ENCODE measurements at regions not wholly inside any gene's neighbourhood (a gene's known extent, or its start where the extent isn't known, plus 50 kb on each side); places are given as distances from the start of the nearest gene placed in this dataset.
A peak's percentile ranks its signal among the peaks of the same experiment; 100 is the strongest.

DNA sequence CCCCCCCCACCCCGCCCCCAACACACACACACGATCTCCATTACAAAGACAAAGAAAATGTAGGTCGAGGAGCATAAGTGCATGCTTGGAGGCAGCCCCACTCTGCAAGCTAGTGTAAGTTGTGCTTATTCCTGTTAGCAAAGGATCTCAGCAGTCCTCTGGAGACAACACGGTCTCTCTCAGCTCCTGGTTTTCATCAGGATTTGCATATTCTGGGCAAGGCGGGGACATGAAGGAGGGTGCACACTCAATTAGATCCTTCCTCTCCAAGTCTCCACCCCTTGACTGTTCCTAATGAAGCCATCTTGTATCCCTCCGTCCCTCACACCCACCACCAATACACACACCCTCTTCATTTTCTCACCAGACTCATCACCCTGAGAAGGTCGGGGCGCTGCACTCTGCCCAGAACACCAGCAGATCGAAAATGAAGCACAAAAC is 63.8 kb downstream of the MRPL46 start:
- DNase-seq: no peak

DNA sequence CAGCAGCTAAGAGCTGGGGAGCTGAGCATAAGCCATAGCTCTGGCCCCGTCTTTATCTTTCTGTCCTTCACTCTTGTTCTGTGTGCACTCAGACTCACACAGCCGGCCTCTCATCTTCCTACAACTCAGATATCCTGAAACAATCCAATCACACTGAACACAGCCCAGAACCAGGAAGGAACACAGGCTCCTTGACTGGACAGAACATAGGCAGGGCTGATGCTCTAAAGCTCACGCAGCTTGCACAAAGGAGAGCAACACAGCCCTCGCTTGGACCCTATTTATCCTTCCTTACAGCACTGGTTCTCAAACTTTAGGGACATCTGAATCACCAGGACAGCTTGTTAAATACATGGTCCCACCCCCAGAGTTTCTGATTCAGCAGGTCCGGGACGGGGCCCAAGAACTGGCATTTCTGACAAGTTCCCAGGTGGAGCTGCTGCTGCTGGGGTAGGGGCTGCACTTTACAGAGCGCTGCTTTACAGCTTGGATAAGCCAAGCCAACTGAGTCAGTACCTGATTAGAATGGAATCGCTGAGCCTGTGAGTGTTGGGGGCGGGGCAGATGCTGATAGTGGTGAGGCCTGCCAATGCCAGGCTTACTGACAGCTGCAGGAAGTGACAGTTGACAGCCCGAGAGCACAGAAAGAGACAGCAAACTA is 65.1 kb downstream of the MRPL46 start:
- peak; percentile 10 for DNase-seq

DNA sequence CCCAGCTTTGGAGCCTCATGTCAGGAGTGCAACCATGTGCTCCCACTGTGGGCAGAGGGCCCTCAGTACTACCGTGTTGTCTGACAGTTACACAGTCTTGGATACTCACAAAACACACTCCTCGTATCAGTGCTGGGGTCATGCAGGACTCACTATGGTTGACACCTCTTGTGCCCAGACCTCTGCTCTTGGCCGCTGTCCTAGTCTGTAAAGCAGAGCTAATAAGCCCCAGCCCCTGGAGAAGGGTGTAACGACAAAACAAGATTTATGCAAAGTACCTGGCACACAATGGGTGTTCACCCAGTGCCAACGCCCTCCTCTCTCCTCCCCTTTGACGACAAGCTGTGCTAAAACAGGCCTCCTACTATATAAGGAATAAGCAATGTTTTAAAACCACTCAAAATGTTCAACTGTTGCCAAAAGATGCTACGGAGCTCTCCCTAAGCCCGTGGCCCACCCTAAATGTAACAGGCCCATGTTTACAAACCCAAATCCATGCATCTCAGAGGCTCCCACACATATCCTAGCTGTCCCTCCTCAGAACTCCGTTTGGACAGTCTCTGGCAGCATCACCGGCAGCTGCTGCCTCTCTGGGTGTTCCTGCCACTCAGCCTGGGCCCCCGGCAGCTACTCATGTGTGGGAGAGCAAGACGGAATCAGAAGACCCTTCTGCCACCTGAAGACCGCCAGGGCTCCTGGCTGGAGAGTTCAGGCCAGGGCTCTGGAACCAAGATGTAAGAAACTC is 65.8 kb downstream of the MRPL46 start:
- DNase-seq: no peak

DNA sequence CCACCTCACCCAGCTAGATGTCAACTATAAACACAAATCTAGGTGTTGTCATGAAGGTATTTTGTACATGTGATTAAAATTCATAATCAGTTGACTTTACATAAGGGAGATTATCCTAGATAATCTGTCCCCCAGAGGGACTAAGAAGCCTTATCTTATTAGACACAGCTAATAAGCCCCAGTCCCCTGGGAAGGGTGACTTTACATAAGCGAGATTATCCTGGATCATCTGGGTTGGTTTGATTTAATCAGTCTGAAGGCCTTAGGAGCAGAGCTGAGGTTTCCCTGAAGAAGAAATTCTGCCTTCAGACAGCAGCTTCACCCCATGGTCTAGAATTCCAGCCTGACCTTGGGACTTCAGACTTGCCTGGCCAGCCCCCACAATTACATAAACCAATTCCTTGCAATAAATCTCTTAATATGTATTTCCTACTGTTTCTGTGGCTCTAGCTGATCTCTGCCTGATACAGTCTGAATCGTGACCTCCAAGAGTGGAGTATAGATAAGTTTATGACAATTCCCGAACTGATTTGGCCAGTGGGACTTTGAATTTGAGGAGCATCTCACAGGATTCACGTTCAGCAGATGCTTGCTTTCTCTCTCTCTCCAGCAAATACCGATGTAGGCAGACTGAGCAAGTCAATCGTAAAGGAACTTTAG is 66.5 kb downstream of the MRPL46 start:
- DNase-seq: no peak

DNA sequence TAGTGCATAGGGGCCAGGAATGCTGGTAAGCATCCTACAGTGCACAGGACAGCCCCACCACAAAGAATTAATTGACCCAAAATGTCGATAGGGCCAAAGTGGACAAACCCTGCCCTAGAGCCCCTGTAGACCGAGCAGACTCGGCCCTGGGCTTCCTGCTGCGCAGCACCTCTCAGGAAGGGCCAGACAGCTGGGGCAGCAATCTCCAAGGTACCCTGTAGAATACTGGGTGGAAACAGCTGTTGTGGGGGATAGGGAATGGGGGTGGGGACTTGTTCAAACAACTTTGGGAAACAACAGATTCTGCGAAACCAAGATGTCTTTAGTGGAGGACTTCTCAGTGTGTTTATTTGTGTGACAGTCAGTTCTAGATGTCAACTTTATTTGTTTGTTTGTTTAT is 67.1 kb downstream of the MRPL46 start:
- no peak for DNase-seq

DNA sequence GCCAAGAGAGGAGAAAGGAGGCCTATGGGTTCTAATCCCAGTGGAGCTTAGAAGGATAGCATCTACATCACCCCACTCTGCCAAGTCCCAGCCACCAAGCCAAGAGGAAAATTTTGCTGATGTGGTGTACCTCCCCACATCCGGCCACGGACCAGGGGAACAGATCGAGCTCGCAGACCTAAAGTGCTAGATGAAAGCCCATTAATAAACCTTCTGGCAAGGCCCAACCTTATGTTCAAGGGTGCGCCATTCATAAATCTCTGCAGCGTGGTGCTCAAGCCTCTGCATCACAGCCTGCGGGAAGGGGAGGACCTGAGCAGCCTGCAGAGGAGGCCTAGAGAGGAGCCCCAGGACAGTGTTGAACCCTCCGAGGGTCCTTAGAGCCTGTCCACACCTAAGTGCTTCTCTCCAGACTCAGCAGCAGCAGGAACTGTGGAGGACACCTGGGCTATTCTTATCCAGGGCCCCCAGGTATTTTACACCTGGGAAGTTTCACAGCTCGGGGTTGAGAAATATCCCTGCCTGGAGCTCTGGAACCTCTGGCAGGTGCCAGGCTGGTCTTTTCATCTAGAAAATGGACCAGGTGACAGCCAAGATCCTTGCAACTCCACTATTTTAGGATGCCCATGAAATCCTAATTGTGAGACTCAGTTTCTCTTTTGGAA is 68.0 kb downstream of the MRPL46 start:
- no peak for DNase-seq

DNA sequence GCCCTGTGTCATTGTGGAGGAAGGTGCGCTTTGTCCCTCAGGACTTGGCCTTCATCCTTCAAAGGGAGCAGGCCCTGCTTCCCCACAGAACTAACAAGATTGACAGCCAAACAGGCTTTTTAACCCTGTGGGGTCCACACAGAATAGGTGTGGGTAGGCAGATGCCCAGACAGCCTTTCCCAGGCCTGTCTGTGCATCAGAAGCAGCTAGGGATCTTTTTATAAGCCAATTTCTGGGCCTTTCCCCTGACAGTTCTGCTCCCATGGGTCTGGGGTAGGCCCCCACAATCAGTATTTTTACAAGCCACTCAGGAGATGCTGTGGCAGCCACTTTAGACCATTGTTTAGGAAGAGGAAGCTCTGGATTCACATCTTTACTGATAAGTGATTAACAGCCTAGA is 69.2 kb downstream of the MRPL46 start:
- DNase-seq: no peak

DNA sequence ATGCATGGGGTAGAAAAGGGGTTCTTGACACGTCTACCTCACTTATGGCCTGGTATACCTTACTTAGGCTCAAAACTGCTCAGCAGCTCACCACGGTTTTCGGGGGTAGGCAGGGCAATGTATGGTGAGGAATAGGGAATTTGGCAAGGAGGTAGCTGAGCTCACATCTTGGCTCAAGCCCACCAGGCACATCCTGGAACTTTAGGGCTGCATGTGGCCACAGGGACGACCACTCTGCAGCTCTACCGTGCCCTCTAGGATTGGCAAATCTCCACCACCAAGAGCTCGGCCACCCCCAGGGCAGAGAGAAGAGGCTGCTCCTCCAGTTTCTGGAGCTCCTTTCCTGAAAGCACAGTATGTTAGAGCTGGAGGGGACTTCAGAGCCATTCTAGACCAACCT is 69.7 kb downstream of the MRPL46 start:
- no peak for DNase-seq

DNA sequence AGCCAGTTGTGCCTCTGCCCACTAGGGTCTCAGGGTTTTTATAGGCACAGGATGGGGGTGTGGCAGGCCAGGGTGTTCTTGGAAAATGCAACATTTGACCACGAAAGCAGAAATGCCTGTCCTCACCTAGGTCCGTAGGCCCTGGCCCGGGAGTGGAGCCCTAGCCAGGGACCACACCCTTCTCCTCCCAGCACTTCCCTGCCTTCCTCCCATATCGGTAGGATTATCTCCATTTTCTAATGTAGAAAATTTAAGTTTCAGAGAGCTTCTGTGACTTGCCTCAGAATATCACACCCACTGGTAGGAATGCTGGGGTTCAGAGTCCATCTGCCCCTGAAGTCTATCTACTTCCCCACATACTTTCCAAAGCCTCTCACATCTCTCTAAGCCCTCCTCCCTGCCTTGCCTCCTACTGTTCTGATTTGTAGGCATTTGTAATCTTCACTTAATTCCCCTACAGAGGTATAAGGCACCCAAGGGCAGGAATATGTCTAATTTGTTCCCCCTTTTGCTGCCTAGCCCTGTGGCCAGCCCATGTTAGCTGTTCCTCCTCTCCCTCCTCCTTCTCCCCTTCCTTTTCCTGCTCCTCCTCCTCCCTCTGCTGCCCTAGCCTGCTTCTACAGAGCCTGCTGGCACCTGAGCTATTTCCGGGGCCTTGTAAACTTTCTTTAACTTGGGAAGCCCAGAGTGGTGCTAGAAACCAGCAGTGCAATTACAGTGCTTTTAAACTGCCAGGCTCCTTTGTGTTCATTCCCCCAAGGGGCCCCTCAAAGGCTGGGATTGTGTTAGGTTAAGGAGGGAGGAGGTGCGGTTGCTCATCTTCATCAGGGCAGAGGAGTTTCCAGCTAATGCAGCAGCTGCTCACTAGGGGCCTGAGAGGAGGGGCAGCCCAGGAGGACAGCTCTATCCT is 71.1 kb downstream of the MRPL46 start:
- DNase-seq: no peak

DNA sequence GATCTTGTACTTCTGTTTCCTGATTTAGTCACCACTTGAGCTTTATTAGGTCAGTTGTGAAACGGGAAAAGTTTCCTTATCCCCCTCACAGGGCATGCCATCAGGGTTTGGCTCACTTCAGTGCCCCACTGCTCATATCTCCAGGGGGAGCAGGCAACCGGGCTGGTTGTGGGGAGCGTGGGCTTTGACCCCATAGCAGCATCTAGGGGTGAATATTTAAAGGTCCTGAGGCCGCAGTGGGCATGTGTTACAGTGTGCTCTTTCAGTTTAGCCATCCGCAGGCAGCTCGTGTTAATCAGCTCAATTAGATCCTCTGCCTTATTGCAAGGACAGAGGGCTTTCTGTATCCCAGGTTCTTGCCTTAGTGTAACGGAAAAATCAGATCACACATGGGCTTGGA is 71.9 kb downstream of the MRPL46 start:
- DNase-seq: no peak

DNA sequence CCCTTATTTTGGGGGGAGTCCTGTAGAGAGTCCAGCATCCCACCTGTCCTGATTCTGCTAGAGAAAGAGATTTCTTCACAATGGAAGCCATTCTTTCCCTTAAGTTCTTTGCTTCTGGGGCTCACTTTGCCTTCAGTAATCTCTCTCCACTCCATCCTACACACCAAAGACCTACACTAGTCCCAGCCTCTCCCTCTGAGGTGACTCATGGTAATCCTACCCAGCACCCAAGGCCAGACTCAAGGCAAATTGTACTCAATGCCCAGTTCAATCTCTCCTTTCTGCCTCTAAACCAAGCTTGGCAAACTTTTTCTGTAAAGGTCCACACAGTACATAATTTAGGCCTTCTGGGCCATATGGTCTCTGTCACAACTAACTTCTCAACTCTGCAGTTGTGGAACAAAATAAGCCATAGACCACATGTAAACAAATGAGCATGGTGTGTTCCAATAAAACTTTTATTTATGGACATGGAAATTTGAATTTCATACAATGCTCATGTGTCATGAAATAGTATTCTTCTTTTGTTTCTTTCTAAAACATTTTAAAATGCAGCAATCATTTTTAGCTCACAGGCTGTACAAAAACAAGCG is 72.5 kb downstream of the MRPL46 start:
- DNase-seq: no peak

DNA sequence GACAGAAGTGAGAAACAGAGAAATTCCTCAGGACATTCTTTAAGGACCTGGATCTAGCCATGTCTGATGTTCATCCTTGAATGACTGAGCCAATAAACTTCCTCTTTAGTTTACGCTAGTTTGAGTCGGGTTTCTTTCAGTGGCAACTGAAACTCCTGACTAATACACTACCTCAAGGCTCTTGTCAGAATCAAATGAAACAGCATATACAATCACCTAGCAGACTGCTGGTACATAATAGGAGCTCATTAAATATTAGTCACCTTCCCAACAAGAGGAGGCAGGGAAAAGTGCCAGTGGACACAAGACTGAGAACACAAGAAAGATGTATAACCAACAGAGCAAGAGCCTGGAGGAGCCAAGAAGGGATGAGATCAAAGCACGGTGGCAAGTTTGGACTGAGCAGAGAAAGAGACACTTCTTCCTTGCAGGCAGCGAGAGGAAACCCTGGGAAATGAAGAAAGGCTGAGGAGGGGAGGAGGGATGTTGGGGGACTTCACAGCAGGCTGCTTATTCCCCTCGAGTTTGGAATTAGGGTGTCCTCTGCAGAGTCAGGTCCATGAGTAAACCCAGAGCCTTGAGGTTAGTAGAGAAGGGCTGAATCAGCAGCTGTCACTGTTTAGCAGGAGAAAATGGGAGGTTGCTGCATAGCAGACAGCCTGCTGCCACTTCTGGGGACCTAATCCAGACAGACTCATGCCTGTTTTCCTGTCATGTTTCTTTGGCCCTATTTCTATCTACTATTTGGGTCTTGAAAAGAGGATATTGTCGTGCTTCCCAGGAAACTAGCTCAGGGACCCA is 73.3 kb downstream of the MRPL46 start:
- DNase-seq: peak; percentile 30

DNA sequence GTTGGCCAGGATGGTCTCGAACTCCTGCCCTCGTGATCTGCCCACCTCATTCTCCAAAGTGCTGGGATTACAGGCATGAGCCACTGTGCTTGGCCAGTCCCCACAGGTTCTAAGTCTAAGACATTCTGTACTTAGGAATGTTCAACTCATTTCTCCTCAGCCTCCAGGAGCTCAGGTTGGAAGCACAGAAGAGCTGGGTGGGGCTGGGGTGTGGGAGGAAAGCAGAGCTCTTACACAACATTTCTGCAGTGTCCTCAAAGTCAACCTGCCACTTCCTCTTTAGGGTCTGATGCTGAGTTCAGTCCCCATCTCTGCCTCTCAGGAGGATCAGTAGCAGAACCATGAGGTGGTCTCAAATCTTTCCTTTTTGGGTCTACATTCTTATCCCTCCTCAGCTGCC is 75.5 kb downstream of the MRPL46 start:
- no peak for DNase-seq

DNA sequence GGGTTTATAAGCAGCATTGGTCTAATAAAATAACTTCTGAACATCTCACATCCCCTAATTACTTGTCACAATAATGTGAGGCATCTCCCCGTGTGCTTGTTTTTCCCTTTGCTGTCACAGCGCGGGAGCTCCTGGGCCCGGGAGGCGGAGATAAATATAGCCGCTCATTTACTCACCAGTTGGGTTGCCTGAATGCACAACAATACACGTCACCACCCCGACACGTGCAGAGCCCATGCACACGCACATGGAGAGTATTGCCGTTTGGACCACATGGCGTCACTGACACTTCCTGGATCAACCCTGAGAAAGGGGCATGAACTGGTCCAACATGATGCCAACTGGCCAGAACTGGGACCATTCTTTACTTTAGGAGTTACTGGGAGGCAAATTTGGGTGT is 76.2 kb downstream of the MRPL46 start:
- DNase-seq: no peak

DNA sequence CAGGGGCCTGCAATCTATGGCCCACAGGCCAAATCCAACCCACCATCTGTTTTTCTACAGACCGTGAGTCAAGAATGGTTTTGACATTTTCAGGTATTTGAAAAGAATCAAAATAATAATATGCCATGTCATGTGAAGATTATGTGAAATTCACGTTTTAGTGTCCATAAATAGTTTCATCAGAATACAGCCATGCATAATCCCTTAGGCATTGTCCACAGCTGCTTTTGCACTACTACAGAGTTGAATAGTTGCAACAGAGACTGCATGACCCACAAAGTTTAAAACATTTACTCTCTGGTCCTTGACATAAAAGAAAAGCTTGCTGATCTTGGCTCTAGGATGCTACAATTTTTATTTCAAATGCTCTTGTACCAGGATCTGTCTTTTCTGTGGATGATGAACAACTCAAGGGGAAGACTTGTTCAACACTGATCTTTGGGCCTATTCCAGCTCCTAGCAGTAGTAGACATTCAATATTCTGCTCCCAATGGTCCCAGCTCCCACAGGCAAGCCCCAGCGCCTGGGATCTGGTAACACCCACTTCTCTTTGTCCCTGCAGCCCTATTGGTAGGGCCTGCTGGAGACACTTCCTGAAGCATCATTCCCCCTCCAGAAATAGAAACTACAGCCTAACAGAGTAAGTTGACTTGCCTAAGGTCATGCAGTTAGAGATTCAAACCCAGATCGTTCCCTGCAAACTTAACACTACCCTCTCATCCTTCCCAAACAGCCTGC is 76.9 kb downstream of the MRPL46 start:
- no peak for DNase-seq

DNA sequence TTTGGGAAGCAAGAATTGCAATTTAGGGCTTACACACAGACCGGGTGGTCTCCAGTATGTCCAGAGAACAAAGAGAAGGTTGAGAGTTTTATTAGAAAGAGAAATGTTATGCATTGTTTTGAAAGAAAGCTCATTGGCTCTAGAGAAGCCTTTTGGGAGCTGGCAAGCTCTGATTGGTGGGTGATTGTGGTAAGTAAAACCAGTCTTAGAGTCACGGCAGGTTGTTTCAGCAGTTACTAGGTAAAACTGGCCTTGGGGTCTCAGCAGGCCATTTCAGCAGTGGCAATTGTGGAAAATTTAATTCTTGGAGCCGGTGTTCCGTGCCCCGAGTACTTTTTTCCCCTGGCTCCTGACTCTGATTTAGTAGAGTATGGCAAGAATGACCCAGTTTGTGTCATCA is 78.1 kb downstream of the MRPL46 start:
- DNase-seq: no peak

DNA sequence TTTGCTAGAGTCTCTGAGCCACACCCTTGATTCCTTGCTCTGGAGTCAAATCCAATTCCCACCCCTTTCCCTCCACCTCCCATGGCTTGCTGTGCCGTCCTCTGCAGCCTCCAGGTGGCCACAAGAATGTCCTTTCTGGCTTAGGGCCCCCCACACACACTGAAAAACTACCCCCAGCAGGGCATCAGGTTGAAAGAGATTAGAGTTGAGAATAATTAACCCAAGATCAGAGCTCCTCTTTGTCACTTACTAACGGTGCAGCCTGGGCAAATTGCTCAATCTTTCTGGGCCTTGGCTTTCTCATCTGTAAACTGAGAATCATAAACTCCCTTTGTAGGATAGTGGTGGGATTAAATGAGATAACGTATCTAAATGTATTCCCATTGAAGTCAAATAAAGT is 78.5 kb downstream of the MRPL46 start:
- DNase-seq: no peak

DNA sequence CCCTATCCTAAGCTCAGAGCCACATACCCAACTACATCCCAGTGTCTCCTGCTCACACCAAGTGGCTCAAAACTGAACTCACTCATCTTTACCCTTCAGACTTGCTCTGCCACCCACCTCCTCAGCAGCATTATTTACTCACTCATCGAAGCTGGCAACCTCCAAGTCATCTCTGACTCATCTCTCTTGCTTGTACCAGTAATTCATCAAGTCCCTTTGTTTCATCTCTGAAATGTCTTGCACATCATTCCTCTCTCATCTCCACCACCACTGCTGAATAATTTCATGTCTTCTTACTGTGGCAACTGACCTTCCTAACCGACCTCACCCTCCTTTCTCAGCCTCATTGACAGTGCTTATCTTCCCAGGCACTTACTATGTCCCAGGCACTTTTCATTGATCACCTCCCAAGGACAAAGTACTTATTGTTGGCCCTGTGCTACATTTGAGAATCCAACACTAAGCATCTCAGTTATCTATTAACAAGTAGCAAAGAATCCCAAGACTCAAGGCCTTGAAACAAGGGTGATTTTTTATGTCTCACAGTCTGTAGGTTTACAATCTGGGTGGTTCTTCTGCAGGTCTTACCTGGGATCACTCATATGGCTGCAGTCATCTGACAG is 82.0 kb downstream of the MRPL46 start:
- peak; percentile 82 for DNase-seq

DNA sequence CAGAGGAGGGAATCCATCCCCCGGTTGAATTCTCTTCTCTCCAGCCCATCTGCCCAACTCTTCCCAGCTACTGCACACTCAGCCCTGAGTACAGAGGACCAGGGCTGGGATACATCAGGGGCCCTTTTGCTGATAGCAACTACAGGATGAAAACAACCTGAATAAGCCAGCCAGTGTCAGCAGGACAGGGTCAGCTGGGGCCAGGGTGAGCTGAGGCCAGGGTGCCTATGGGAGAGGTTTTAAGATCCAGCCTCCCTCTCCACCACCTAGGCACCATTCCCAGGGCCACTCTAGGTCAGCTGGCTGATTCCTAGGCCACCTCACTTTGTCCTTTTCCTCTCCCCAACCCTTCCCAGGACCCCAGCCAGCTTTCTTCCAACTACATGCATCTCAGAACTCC is 83.8 kb downstream of the MRPL46 start:
- DNase-seq: no peak

DNA sequence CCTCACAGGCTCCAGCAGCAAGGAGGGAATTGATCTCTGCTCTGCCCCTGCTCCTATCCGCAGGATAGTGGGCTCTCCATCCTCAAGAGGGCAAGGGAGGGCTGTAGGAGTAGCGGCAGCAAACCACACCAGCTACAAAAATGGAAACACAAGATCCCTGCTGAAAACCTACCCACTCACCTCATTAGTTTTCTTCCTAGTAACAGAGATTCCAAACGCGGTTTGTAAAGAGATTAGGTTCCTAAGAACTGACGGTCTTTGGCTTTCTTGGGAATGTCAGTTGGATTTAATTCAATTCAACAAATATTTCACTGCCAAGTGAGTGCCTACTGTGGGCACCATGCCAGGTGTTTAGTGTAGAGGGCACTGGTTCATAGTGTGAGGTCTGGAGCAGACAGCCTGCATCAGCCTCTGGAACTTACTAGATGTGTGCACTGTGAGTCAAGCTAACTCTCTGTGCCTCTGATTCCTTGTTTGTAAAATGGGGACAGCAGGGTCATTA is 84.7 kb downstream of the MRPL46 start:
- DNase-seq: no peak

Data from activated CD4-positive, alpha-beta T cell treated with anti-CD3 and anti-CD28 coated beads, Interleukin-10, Interleukin-2, amounts not matched to agents 100 ng/mL and 50 ng/mL, durations not matched to agents 16 hours and 8 hours (primary cell).